GM23338 (cell line): ENCODE measurements at regions not wholly inside any gene's neighbourhood (a gene's known extent, or its start where the extent isn't known, plus 50 kb on each side); places are given as distances from the start of the nearest gene placed in this dataset.

Source experiments
- ATAC-seq: fragments of 200-7000 bp; cut with Tn5 transposase; 3 replicates; pipeline ENCODE4 v1.9.1; 2020
- DNase-seq: peaks from one replicate; pipeline ENCODE4 v3.0.0-alpha.2; 2015; ENCODE audit warnings: low spot score
- H2AFZ ChIP-seq: fragments of 200-600 bp; sonication (generic); 2 replicates; pipeline ENCODE4 v1.8.0; 2016; ENCODE audit warnings: antibody characterized with exemption, mild to moderate bottlenecking, moderate library complexity
- H3F3A ChIP-seq: fragments of 200-600 bp; sonication (generic); replicated peaks from 2 replicates; pipeline ENCODE4 v1.8.0; 2017; ENCODE audit warnings: antibody characterized with exemption, mixed run types, low read depth
- H3K27ac ChIP-seq: fragments of 200-600 bp; sonication (generic); 2 replicates; pipeline ENCODE4 v1.6.1; 2016; ENCODE audit warnings: low read depth
- H3K27me3 ChIP-seq: fragments of 200-600 bp; sonication (generic); 2 replicates; pipeline ENCODE4 v1.8.0; 2016; ENCODE audit warnings: mild to moderate bottlenecking, mixed run types, moderate library complexity; ENCODE audit not compliant: insufficient read depth
- H3K36me3 ChIP-seq: fragments of 200-600 bp; sonication (generic); 2 replicates; pipeline ENCODE4 v1.8.0; 2016; ENCODE audit warnings: mild to moderate bottlenecking; ENCODE audit not compliant: insufficient read depth
- H3K4me1 ChIP-seq: fragments of 200-600 bp; sonication (generic); 2 replicates; pipeline ENCODE4 v1.8.0; 2016; ENCODE audit warnings: mild to moderate bottlenecking, moderate library complexity; ENCODE audit not compliant: insufficient read depth
- H3K4me2 ChIP-seq: fragments of 200-600 bp; sonication (generic); 2 replicates; pipeline ENCODE4 v1.7.1; 2017; ENCODE audit warnings: mixed run types
- H3K4me3 ChIP-seq: fragments of 200-600 bp; sonication (generic); 2 replicates; pipeline ENCODE4 v1.6.1; 2016; ENCODE audit warnings: mixed run types
- H3K79me2 ChIP-seq: fragments of 200-600 bp; sonication (generic); replicated peaks from 2 replicates; pipeline ENCODE4 v1.8.0; 2017; ENCODE audit warnings: mild to moderate bottlenecking; ENCODE audit not compliant: insufficient read depth
- H3K9me2 ChIP-seq: fragments of 200-600 bp; sonication (generic); 2 replicates; pipeline ENCODE4 v1.8.0; 2017; ENCODE audit not compliant: insufficient read depth
- H4K20me1 ChIP-seq: fragments of 200-600 bp; sonication (generic); replicated peaks from 2 replicates; pipeline ENCODE4 v1.8.0; 2017; ENCODE audit warnings: mild to moderate bottlenecking; ENCODE audit not compliant: insufficient read depth
- H3K27ac Mint-ChIP-seq: 2 replicates; pipeline ENCODE4 v1.8.0; 2020; ENCODE audit warnings: inconsistent platforms, mild to moderate bottlenecking, moderate library complexity, mixed read lengths
- H3K27me3 Mint-ChIP-seq: 3 replicates; pipeline ENCODE4 v1.8.0; 2022; ENCODE audit warnings: low read depth, mild to moderate bottlenecking, moderate library complexity, mixed read lengths, inconsistent platforms; ENCODE audit not compliant: insufficient read depth, poor library complexity
- H3K36me3 Mint-ChIP-seq: 3 replicates; pipeline ENCODE4 v1.8.0; 2021; ENCODE audit warnings: low read depth, mild to moderate bottlenecking, inconsistent platforms, moderate library complexity, mixed read lengths
- H3K4me1 Mint-ChIP-seq: 3 replicates; pipeline ENCODE4 v1.8.0; 2020; ENCODE audit warnings: mild to moderate bottlenecking, inconsistent platforms, mixed read lengths
- H3K4me3 Mint-ChIP-seq: 3 replicates; pipeline ENCODE4 v1.8.0; 2021; ENCODE audit warnings: moderate library complexity, mild to moderate bottlenecking, inconsistent platforms, mixed read lengths
- H3K9me3 Mint-ChIP-seq: 3 replicates; pipeline ENCODE4 v1.8.0; 2020; ENCODE audit warnings: moderate library complexity, mild to moderate bottlenecking, inconsistent platforms, mixed read lengths
- CREB1 ChIP-seq: fragments of 250-450 bp; sonication (Bioruptor Pico); IDR thresholded peaks from 2 replicates; pipeline ENCODE4 v1.5.0; 2020; ENCODE audit warnings: low read depth, mild to moderate bottlenecking, moderate library complexity
- EZH2 ChIP-seq: fragments of 200-600 bp; sonication (generic); IDR thresholded peaks from one replicate; pipeline ENCODE4 v1.8.0; 2017; ENCODE audit warnings: antibody characterized with exemption, mild to moderate bottlenecking, low read depth; ENCODE audit not compliant: unreplicated experiment
- EZH2phosphoT487 ChIP-seq: fragments of 200-600 bp; sonication (generic); IDR thresholded peaks from one replicate; pipeline ENCODE4 v1.8.1; 2018; ENCODE audit warnings: antibody characterized with exemption; ENCODE audit not compliant: unreplicated experiment
- JUNB ChIP-seq: IDR thresholded peaks from one replicate; pipeline ENCODE4 v1.6.1; 2016; ENCODE audit warnings: antibody characterized with exemption; ENCODE audit not compliant: unreplicated experiment
- NANOG ChIP-seq: IDR thresholded peaks from 2 replicates; pipeline ENCODE4 v1.6.1; 2016; ENCODE audit warnings: antibody characterized with exemption, borderline replicate concordance
- POLR2AphosphoS5 ChIP-seq: IDR thresholded peaks from 2 replicates; pipeline ENCODE4 v1.6.1; 2016; ENCODE audit warnings: antibody characterized with exemption, low read depth
- ZNF114 ChIP-seq: fragments of 250-450 bp; sonication (Bioruptor Pico); IDR thresholded peaks from 2 replicates; pipeline ENCODE4 v1.5.0; 2020; ENCODE audit warnings: mild to moderate bottlenecking, moderate library complexity
- ZNF331 ChIP-seq: fragments of 250-450 bp; sonication (Bioruptor Pico); IDR thresholded peaks from 2 replicates; pipeline ENCODE4 v1.5.0; 2020; ENCODE audit warnings: low read depth, mild to moderate bottlenecking, moderate library complexity
- TF ChIP-seq, protein P1 (sequence below): fragments of 250-450 bp; sonication (Bioruptor Pico); IDR thresholded peaks from 2 replicates; pipeline ENCODE4 v1.5.0; 2020; ENCODE audit warnings: mild to moderate bottlenecking, moderate library complexity
- TF ChIP-seq, protein P2 (sequence below): IDR thresholded peaks from 2 replicates; pipeline ENCODE4 v1.6.1; 2016; ENCODE audit warnings: antibody characterized with exemption
- TF ChIP-seq, protein P3 (sequence below), 2 experiments: fragments of 200-600 bp in 1 of 2; sonication (generic) in 1 of 2; conservative IDR thresholded peaks; 2 replicates each; pipeline versions ENCODE4 v1.5.1 to v1.6.1; 2016 to 2017; ENCODE audit warnings: antibody characterized with exemption in 2 of 2, low read depth in 2 of 2, mild to moderate bottlenecking in 2 of 2, moderate library complexity in 1 of 2
- TF ChIP-seq, protein P4 (sequence below): IDR thresholded peaks from one replicate; pipeline ENCODE4 v1.6.1; 2018; ENCODE audit warnings: antibody characterized with exemption; ENCODE audit not compliant: unreplicated experiment

GRCh38 chr9:20255052-20255451, 367.2 kb downstream of the MLLT3 start:
- Histone ChIP-seq H3K36me3 (no peaks in the 10 kb centered on the region), H2AFZ (no peak overlapping the region), H3K27me3 (no peaks in the 10 kb centered on the region), H3K4me2 (no peak overlapping the region), H4K20me1 (no peaks in the 10 kb centered on the region), H3K79me2 (no peaks in the 10 kb centered on the region), H3K27ac (no peak overlapping the region), H3K4me1 (no peaks in the 10 kb centered on the region), H3K9me2 (peaks cover 8% of the 10 kb centered on the region; the same call in 1 of the 2 replicates), H3F3A (no peaks in the 10 kb centered on the region), H3K4me3 (no peak overlapping the region)
- Mint-ChIP-seq H3K36me3 (no peaks in the 10 kb centered on the region), H3K4me3 (no peak overlapping the region), H3K27ac (no peak overlapping the region), H3K4me1 (no peaks in the 10 kb centered on the region), H3K9me3 (no peaks in the 10 kb centered on the region), H3K27me3 (no peaks in the 10 kb centered on the region)
- DNase-seq (no peak), ATAC-seq (no peak)
- TF ChIP-seq JUNB = no peak
- TF ChIP-seq ZNF114 (CRISPR knock-in tag) = no peak
- TF ChIP-seq EZH2phosphoT487 = no peak
- TF ChIP-seq EZH2 = no peak
- TF ChIP-seq, protein P1, sequence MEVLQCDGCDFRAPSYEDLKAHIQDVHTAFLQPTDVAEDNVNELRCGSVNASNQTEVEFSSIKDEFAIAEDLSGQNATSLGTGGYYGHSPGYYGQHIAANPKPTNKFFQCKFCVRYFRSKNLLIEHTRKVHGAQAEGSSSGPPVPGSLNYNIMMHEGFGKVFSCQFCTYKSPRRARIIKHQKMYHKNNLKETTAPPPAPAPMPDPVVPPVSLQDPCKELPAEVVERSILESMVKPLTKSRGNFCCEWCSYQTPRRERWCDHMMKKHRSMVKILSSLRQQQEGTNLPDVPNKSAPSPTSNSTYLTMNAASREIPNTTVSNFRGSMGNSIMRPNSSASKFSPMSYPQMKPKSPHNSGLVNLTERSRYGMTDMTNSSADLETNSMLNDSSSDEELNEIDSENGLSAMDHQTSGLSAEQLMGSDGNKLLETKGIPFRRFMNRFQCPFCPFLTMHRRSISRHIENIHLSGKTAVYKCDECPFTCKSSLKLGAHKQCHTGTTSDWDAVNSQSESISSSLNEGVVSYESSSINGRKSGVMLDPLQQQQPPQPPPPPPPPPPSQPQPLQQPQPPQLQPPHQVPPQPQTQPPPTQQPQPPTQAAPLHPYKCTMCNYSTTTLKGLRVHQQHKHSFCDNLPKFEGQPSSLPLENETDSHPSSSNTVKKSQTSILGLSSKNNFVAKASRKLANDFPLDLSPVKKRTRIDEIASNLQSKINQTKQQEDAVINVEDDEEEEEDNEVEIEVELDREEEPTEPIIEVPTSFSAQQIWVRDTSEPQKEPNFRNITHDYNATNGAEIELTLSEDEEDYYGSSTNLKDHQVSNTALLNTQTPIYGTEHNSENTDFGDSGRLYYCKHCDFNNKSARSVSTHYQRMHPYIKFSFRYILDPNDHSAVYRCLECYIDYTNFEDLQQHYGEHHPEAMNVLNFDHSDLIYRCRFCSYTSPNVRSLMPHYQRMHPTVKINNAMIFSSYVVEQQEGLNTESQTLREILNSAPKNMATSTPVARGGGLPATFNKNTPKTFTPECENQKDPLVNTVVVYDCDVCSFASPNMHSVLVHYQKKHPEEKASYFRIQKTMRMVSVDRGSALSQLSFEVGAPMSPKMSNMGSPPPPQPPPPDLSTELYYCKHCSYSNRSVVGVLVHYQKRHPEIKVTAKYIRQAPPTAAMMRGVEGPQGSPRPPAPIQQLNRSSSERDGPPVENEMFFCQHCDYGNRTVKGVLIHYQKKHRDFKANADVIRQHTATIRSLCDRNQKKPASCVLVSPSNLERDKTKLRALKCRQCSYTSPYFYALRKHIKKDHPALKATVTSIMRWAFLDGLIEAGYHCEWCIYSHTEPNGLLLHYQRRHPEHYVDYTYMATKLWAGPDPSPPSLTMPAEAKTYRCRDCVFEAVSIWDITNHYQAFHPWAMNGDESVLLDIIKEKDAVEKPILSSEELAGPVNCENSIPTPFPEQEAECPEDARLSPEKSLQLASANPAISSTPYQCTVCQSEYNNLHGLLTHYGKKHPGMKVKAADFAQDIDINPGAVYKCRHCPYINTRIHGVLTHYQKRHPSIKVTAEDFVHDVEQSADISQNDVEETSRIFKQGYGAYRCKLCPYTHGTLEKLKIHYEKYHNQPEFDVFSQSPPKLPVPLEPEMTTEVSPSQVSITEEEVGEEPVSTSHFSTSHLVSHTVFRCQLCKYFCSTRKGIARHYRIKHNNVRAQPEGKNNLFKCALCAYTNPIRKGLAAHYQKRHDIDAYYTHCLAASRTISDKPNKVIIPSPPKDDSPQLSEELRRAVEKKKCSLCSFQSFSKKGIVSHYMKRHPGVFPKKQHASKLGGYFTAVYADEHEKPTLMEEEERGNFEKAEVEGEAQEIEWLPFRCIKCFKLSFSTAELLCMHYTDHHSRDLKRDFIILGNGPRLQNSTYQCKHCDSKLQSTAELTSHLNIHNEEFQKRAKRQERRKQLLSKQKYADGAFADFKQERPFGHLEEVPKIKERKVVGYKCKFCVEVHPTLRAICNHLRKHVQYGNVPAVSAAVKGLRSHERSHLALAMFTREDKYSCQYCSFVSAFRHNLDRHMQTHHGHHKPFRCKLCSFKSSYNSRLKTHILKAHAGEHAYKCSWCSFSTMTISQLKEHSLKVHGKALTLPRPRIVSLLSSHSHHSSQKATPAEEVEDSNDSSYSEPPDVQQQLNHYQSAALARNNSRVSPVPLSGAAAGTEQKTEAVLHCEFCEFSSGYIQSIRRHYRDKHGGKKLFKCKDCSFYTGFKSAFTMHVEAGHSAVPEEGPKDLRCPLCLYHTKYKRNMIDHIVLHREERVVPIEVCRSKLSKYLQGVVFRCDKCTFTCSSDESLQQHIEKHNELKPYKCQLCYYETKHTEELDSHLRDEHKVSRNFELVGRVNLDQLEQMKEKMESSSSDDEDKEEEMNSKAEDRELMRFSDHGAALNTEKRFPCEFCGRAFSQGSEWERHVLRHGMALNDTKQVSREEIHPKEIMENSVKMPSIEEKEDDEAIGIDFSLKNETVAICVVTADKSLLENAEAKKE = no peak
- TF ChIP-seq, protein P2, sequence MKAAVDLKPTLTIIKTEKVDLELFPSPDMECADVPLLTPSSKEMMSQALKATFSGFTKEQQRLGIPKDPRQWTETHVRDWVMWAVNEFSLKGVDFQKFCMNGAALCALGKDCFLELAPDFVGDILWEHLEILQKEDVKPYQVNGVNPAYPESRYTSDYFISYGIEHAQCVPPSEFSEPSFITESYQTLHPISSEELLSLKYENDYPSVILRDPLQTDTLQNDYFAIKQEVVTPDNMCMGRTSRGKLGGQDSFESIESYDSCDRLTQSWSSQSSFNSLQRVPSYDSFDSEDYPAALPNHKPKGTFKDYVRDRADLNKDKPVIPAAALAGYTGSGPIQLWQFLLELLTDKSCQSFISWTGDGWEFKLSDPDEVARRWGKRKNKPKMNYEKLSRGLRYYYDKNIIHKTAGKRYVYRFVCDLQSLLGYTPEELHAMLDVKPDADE = no peak
- TF ChIP-seq NANOG = no peak
- TF ChIP-seq CREB1 (CRISPR knock-in tag) = no peak
- TF ChIP-seq ZNF331 (CRISPR knock-in tag) = no peak
- TF ChIP-seq, protein P3, sequence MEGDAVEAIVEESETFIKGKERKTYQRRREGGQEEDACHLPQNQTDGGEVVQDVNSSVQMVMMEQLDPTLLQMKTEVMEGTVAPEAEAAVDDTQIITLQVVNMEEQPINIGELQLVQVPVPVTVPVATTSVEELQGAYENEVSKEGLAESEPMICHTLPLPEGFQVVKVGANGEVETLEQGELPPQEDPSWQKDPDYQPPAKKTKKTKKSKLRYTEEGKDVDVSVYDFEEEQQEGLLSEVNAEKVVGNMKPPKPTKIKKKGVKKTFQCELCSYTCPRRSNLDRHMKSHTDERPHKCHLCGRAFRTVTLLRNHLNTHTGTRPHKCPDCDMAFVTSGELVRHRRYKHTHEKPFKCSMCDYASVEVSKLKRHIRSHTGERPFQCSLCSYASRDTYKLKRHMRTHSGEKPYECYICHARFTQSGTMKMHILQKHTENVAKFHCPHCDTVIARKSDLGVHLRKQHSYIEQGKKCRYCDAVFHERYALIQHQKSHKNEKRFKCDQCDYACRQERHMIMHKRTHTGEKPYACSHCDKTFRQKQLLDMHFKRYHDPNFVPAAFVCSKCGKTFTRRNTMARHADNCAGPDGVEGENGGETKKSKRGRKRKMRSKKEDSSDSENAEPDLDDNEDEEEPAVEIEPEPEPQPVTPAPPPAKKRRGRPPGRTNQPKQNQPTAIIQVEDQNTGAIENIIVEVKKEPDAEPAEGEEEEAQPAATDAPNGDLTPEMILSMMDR (conservative IDR thresholded peaks at IDR 0.05; ENCODE audit: low read depth in 2 of 2) = no peak
- TF ChIP-seq POLR2AphosphoS5 = no peak
- TF ChIP-seq, protein P4, sequence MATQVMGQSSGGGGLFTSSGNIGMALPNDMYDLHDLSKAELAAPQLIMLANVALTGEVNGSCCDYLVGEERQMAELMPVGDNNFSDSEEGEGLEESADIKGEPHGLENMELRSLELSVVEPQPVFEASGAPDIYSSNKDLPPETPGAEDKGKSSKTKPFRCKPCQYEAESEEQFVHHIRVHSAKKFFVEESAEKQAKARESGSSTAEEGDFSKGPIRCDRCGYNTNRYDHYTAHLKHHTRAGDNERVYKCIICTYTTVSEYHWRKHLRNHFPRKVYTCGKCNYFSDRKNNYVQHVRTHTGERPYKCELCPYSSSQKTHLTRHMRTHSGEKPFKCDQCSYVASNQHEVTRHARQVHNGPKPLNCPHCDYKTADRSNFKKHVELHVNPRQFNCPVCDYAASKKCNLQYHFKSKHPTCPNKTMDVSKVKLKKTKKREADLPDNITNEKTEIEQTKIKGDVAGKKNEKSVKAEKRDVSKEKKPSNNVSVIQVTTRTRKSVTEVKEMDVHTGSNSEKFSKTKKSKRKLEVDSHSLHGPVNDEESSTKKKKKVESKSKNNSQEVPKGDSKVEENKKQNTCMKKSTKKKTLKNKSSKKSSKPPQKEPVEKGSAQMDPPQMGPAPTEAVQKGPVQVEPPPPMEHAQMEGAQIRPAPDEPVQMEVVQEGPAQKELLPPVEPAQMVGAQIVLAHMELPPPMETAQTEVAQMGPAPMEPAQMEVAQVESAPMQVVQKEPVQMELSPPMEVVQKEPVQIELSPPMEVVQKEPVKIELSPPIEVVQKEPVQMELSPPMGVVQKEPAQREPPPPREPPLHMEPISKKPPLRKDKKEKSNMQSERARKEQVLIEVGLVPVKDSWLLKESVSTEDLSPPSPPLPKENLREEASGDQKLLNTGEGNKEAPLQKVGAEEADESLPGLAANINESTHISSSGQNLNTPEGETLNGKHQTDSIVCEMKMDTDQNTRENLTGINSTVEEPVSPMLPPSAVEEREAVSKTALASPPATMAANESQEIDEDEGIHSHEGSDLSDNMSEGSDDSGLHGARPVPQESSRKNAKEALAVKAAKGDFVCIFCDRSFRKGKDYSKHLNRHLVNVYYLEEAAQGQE = no peak
